GM23338 (cell line): ENCODE measurements at regions not wholly inside any gene's neighbourhood (a gene's known extent, or its start where the extent isn't known, plus 50 kb on each side); places are given as distances from the start of the nearest gene placed in this dataset.

ENCODE experiments used
- ATAC-seq: fragments of 200-7000 bp; cut with Tn5 transposase; 3 replicates; pipeline ENCODE4 v1.9.1; 2020
- DNase-seq: peaks from one replicate; pipeline ENCODE4 v3.0.0-alpha.2; 2015; ENCODE audit warnings: low spot score
- H2AFZ ChIP-seq: fragments of 200-600 bp; sonication (generic); 2 replicates; pipeline ENCODE4 v1.8.0; 2016; ENCODE audit warnings: antibody characterized with exemption, mild to moderate bottlenecking, moderate library complexity
- H3F3A ChIP-seq: fragments of 200-600 bp; sonication (generic); replicated peaks from 2 replicates; pipeline ENCODE4 v1.8.0; 2017; ENCODE audit warnings: antibody characterized with exemption, mixed run types, low read depth
- H3K27ac ChIP-seq: fragments of 200-600 bp; sonication (generic); 2 replicates; pipeline ENCODE4 v1.6.1; 2016; ENCODE audit warnings: low read depth
- H3K27me3 ChIP-seq: fragments of 200-600 bp; sonication (generic); 2 replicates; pipeline ENCODE4 v1.8.0; 2016; ENCODE audit warnings: mild to moderate bottlenecking, mixed run types, moderate library complexity; ENCODE audit not compliant: insufficient read depth
- H3K36me3 ChIP-seq: fragments of 200-600 bp; sonication (generic); 2 replicates; pipeline ENCODE4 v1.8.0; 2016; ENCODE audit warnings: mild to moderate bottlenecking; ENCODE audit not compliant: insufficient read depth
- H3K4me1 ChIP-seq: fragments of 200-600 bp; sonication (generic); 2 replicates; pipeline ENCODE4 v1.8.0; 2016; ENCODE audit warnings: mild to moderate bottlenecking, moderate library complexity; ENCODE audit not compliant: insufficient read depth
- H3K4me2 ChIP-seq: fragments of 200-600 bp; sonication (generic); 2 replicates; pipeline ENCODE4 v1.7.1; 2017; ENCODE audit warnings: mixed run types
- H3K4me3 ChIP-seq: fragments of 200-600 bp; sonication (generic); 2 replicates; pipeline ENCODE4 v1.6.1; 2016; ENCODE audit warnings: mixed run types
- H3K79me2 ChIP-seq: fragments of 200-600 bp; sonication (generic); replicated peaks from 2 replicates; pipeline ENCODE4 v1.8.0; 2017; ENCODE audit warnings: mild to moderate bottlenecking; ENCODE audit not compliant: insufficient read depth
- H3K9me2 ChIP-seq: fragments of 200-600 bp; sonication (generic); 2 replicates; pipeline ENCODE4 v1.8.0; 2017; ENCODE audit not compliant: insufficient read depth
- H4K20me1 ChIP-seq: fragments of 200-600 bp; sonication (generic); replicated peaks from 2 replicates; pipeline ENCODE4 v1.8.0; 2017; ENCODE audit warnings: mild to moderate bottlenecking; ENCODE audit not compliant: insufficient read depth
- H3K27ac Mint-ChIP-seq: 2 replicates; pipeline ENCODE4 v1.8.0; 2020; ENCODE audit warnings: inconsistent platforms, mild to moderate bottlenecking, moderate library complexity, mixed read lengths
- H3K27me3 Mint-ChIP-seq: 3 replicates; pipeline ENCODE4 v1.8.0; 2022; ENCODE audit warnings: low read depth, mild to moderate bottlenecking, moderate library complexity, mixed read lengths, inconsistent platforms; ENCODE audit not compliant: insufficient read depth, poor library complexity
- H3K36me3 Mint-ChIP-seq: 3 replicates; pipeline ENCODE4 v1.8.0; 2021; ENCODE audit warnings: low read depth, mild to moderate bottlenecking, inconsistent platforms, moderate library complexity, mixed read lengths
- H3K4me1 Mint-ChIP-seq: 3 replicates; pipeline ENCODE4 v1.8.0; 2020; ENCODE audit warnings: mild to moderate bottlenecking, inconsistent platforms, mixed read lengths
- H3K4me3 Mint-ChIP-seq: 3 replicates; pipeline ENCODE4 v1.8.0; 2021; ENCODE audit warnings: moderate library complexity, mild to moderate bottlenecking, inconsistent platforms, mixed read lengths
- H3K9me3 Mint-ChIP-seq: 3 replicates; pipeline ENCODE4 v1.8.0; 2020; ENCODE audit warnings: moderate library complexity, mild to moderate bottlenecking, inconsistent platforms, mixed read lengths
- CREB1 ChIP-seq: fragments of 250-450 bp; sonication (Bioruptor Pico); IDR thresholded peaks from 2 replicates; pipeline ENCODE4 v1.5.0; 2020; ENCODE audit warnings: low read depth, mild to moderate bottlenecking, moderate library complexity
- CTCF ChIP-seq, 2 experiments: fragments of 200-600 bp in 1 of 2; sonication (generic) in 1 of 2; conservative IDR thresholded peaks; 2 replicates each; pipeline versions ENCODE4 v1.5.1 to v1.6.1; 2016 to 2017; ENCODE audit warnings: antibody characterized with exemption in 2 of 2, low read depth in 2 of 2, mild to moderate bottlenecking in 2 of 2, moderate library complexity in 1 of 2
- ETS1 ChIP-seq: IDR thresholded peaks from 2 replicates; pipeline ENCODE4 v1.6.1; 2016; ENCODE audit warnings: antibody characterized with exemption
- EZH2 ChIP-seq: fragments of 200-600 bp; sonication (generic); IDR thresholded peaks from one replicate; pipeline ENCODE4 v1.8.0; 2017; ENCODE audit warnings: antibody characterized with exemption, mild to moderate bottlenecking, low read depth; ENCODE audit not compliant: unreplicated experiment
- EZH2phosphoT487 ChIP-seq: fragments of 200-600 bp; sonication (generic); IDR thresholded peaks from one replicate; pipeline ENCODE4 v1.8.1; 2018; ENCODE audit warnings: antibody characterized with exemption; ENCODE audit not compliant: unreplicated experiment
- JUNB ChIP-seq: IDR thresholded peaks from one replicate; pipeline ENCODE4 v1.6.1; 2016; ENCODE audit warnings: antibody characterized with exemption; ENCODE audit not compliant: unreplicated experiment
- NANOG ChIP-seq: IDR thresholded peaks from 2 replicates; pipeline ENCODE4 v1.6.1; 2016; ENCODE audit warnings: antibody characterized with exemption, borderline replicate concordance
- POLR2AphosphoS5 ChIP-seq: IDR thresholded peaks from 2 replicates; pipeline ENCODE4 v1.6.1; 2016; ENCODE audit warnings: antibody characterized with exemption, low read depth
- STAT1 ChIP-seq: IDR thresholded peaks from one replicate; pipeline ENCODE4 v1.6.1; 2016; ENCODE audit warnings: antibody characterized with exemption; ENCODE audit not compliant: unreplicated experiment
- ZNF114 ChIP-seq: fragments of 250-450 bp; sonication (Bioruptor Pico); IDR thresholded peaks from 2 replicates; pipeline ENCODE4 v1.5.0; 2020; ENCODE audit warnings: mild to moderate bottlenecking, moderate library complexity
- ZNF331 ChIP-seq: fragments of 250-450 bp; sonication (Bioruptor Pico); IDR thresholded peaks from 2 replicates; pipeline ENCODE4 v1.5.0; 2020; ENCODE audit warnings: low read depth, mild to moderate bottlenecking, moderate library complexity
- ZNF462 ChIP-seq: fragments of 250-450 bp; sonication (Bioruptor Pico); IDR thresholded peaks from 2 replicates; pipeline ENCODE4 v1.5.0; 2020; ENCODE audit warnings: mild to moderate bottlenecking, moderate library complexity
- TF ChIP-seq, protein P1 (sequence below): IDR thresholded peaks from one replicate; pipeline ENCODE4 v1.6.1; 2018; ENCODE audit warnings: antibody characterized with exemption; ENCODE audit not compliant: unreplicated experiment

DNA sequence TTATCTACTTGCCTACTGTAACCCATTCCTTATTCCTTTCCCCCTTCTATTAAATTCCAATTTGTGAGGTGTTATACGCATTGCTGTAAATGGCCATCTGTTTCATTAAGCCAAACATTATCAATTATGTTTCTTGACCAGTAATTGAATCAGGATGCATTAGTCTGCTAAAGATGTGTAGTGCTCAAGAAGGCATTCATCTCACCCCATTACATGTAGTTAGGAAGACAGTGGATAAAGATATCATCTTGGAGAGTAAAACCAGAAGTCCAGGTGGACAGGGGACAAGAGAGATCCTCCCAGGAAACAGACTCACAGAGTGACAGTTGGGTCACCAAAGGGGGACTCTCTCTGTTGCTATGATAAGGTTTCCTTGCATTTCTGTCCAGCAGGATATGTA is 73.3 kb upstream of the FAM98A start:
- H3K27ac ChIP-seq, result no peak overlapping the region
- H3K79me2 ChIP-seq, result no peaks in the 10 kb centered on the region
- no peak overlapping the region for H2AFZ ChIP-seq
- peaks cover 4% of the 10 kb centered on the region; the same call in 1 of the 3 replicates for H3K4me1 Mint-ChIP-seq
- no peak overlapping the region for H3K4me3 ChIP-seq
- H3K27ac Mint-ChIP-seq, result no peak overlapping the region
- no peaks in the 10 kb centered on the region for H3K4me1 ChIP-seq
- peaks cover 6% of the 10 kb centered on the region; the same call in 1 of the 3 replicates for H3K9me3 Mint-ChIP-seq
- no peaks in the 10 kb centered on the region for H4K20me1 ChIP-seq
- no peak overlapping the region for H3K4me2 ChIP-seq
- no peak for TF ChIP-seq ZNF462 (CRISPR knock-in tag)
- no peak for TF ChIP-seq STAT1
- TF ChIP-seq CTCF (conservative IDR thresholded peaks at IDR 0.05; ENCODE audit: low read depth in 2 of 2), result no peak
- no peak for TF ChIP-seq POLR2AphosphoS5
- TF ChIP-seq EZH2phosphoT487, result no peak
- TF ChIP-seq EZH2, result no peak
- TF ChIP-seq CREB1, result no peak
- TF ChIP-seq, protein P1, sequence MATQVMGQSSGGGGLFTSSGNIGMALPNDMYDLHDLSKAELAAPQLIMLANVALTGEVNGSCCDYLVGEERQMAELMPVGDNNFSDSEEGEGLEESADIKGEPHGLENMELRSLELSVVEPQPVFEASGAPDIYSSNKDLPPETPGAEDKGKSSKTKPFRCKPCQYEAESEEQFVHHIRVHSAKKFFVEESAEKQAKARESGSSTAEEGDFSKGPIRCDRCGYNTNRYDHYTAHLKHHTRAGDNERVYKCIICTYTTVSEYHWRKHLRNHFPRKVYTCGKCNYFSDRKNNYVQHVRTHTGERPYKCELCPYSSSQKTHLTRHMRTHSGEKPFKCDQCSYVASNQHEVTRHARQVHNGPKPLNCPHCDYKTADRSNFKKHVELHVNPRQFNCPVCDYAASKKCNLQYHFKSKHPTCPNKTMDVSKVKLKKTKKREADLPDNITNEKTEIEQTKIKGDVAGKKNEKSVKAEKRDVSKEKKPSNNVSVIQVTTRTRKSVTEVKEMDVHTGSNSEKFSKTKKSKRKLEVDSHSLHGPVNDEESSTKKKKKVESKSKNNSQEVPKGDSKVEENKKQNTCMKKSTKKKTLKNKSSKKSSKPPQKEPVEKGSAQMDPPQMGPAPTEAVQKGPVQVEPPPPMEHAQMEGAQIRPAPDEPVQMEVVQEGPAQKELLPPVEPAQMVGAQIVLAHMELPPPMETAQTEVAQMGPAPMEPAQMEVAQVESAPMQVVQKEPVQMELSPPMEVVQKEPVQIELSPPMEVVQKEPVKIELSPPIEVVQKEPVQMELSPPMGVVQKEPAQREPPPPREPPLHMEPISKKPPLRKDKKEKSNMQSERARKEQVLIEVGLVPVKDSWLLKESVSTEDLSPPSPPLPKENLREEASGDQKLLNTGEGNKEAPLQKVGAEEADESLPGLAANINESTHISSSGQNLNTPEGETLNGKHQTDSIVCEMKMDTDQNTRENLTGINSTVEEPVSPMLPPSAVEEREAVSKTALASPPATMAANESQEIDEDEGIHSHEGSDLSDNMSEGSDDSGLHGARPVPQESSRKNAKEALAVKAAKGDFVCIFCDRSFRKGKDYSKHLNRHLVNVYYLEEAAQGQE, result no peak
- no peak for TF ChIP-seq ZNF114 (CRISPR knock-in tag)
- no peak for TF ChIP-seq NANOG
- TF ChIP-seq JUNB, result no peak
- TF ChIP-seq ZNF331 (CRISPR knock-in tag), result no peak
- TF ChIP-seq ETS1, result no peak
- H3F3A ChIP-seq, result no peaks in the 10 kb centered on the region
- H3K36me3 Mint-ChIP-seq, result peaks cover 18% of the 10 kb centered on the region; the same call in 2 of the 3 replicates
- ATAC-seq (no peak), DNase-seq (no peak)
- no peaks in the 10 kb centered on the region for H3K27me3 Mint-ChIP-seq
- no peaks in the 10 kb centered on the region for H3K36me3 ChIP-seq
- no peak overlapping the region for H3K4me3 Mint-ChIP-seq
- no peaks in the 10 kb centered on the region for H3K9me2 ChIP-seq
- no peaks in the 10 kb centered on the region for H3K27me3 ChIP-seq
